GM23338 (cell line): ENCODE measurements at regions not wholly inside any gene's neighbourhood (a gene's known extent, or its start where the extent isn't known, plus 50 kb on each side); places are given as distances from the start of the nearest gene placed in this dataset.

Source experiments
- ATAC-seq: fragments of 200-7000 bp; cut with Tn5 transposase; 3 replicates; pipeline ENCODE4 v1.9.1; 2020
- DNase-seq: peaks from one replicate; pipeline ENCODE4 v3.0.0-alpha.2; 2015; ENCODE audit warnings: low spot score
- H2AFZ ChIP-seq: fragments of 200-600 bp; sonication (generic); 2 replicates; pipeline ENCODE4 v1.8.0; 2016; ENCODE audit warnings: antibody characterized with exemption, mild to moderate bottlenecking, moderate library complexity
- H3F3A ChIP-seq: fragments of 200-600 bp; sonication (generic); replicated peaks from 2 replicates; pipeline ENCODE4 v1.8.0; 2017; ENCODE audit warnings: antibody characterized with exemption, mixed run types, low read depth
- H3K27ac ChIP-seq: fragments of 200-600 bp; sonication (generic); 2 replicates; pipeline ENCODE4 v1.6.1; 2016; ENCODE audit warnings: low read depth
- H3K27me3 ChIP-seq: fragments of 200-600 bp; sonication (generic); 2 replicates; pipeline ENCODE4 v1.8.0; 2016; ENCODE audit warnings: mild to moderate bottlenecking, mixed run types, moderate library complexity; ENCODE audit not compliant: insufficient read depth
- H3K36me3 ChIP-seq: fragments of 200-600 bp; sonication (generic); 2 replicates; pipeline ENCODE4 v1.8.0; 2016; ENCODE audit warnings: mild to moderate bottlenecking; ENCODE audit not compliant: insufficient read depth
- H3K4me1 ChIP-seq: fragments of 200-600 bp; sonication (generic); 2 replicates; pipeline ENCODE4 v1.8.0; 2016; ENCODE audit warnings: mild to moderate bottlenecking, moderate library complexity; ENCODE audit not compliant: insufficient read depth
- H3K4me2 ChIP-seq: fragments of 200-600 bp; sonication (generic); 2 replicates; pipeline ENCODE4 v1.7.1; 2017; ENCODE audit warnings: mixed run types
- H3K4me3 ChIP-seq: fragments of 200-600 bp; sonication (generic); 2 replicates; pipeline ENCODE4 v1.6.1; 2016; ENCODE audit warnings: mixed run types
- H3K79me2 ChIP-seq: fragments of 200-600 bp; sonication (generic); replicated peaks from 2 replicates; pipeline ENCODE4 v1.8.0; 2017; ENCODE audit warnings: mild to moderate bottlenecking; ENCODE audit not compliant: insufficient read depth
- H3K9me2 ChIP-seq: fragments of 200-600 bp; sonication (generic); 2 replicates; pipeline ENCODE4 v1.8.0; 2017; ENCODE audit not compliant: insufficient read depth
- H4K20me1 ChIP-seq: fragments of 200-600 bp; sonication (generic); replicated peaks from 2 replicates; pipeline ENCODE4 v1.8.0; 2017; ENCODE audit warnings: mild to moderate bottlenecking; ENCODE audit not compliant: insufficient read depth
- H3K27ac Mint-ChIP-seq: 2 replicates; pipeline ENCODE4 v1.8.0; 2020; ENCODE audit warnings: inconsistent platforms, mild to moderate bottlenecking, moderate library complexity, mixed read lengths
- H3K27me3 Mint-ChIP-seq: 3 replicates; pipeline ENCODE4 v1.8.0; 2022; ENCODE audit warnings: low read depth, mild to moderate bottlenecking, moderate library complexity, mixed read lengths, inconsistent platforms; ENCODE audit not compliant: insufficient read depth, poor library complexity
- H3K36me3 Mint-ChIP-seq: 3 replicates; pipeline ENCODE4 v1.8.0; 2021; ENCODE audit warnings: low read depth, mild to moderate bottlenecking, inconsistent platforms, moderate library complexity, mixed read lengths
- H3K4me1 Mint-ChIP-seq: 3 replicates; pipeline ENCODE4 v1.8.0; 2020; ENCODE audit warnings: mild to moderate bottlenecking, inconsistent platforms, mixed read lengths
- H3K4me3 Mint-ChIP-seq: 3 replicates; pipeline ENCODE4 v1.8.0; 2021; ENCODE audit warnings: moderate library complexity, mild to moderate bottlenecking, inconsistent platforms, mixed read lengths
- H3K9me3 Mint-ChIP-seq: 3 replicates; pipeline ENCODE4 v1.8.0; 2020; ENCODE audit warnings: moderate library complexity, mild to moderate bottlenecking, inconsistent platforms, mixed read lengths
- CTCF ChIP-seq, 2 experiments: fragments of 200-600 bp in 1 of 2; sonication (generic) in 1 of 2; conservative IDR thresholded peaks; 2 replicates each; pipeline versions ENCODE4 v1.5.1 to v1.6.1; 2016 to 2017; ENCODE audit warnings: antibody characterized with exemption in 2 of 2, low read depth in 2 of 2, mild to moderate bottlenecking in 2 of 2, moderate library complexity in 1 of 2
- ETS1 ChIP-seq: IDR thresholded peaks from 2 replicates; pipeline ENCODE4 v1.6.1; 2016; ENCODE audit warnings: antibody characterized with exemption
- EZH2 ChIP-seq: fragments of 200-600 bp; sonication (generic); IDR thresholded peaks from one replicate; pipeline ENCODE4 v1.8.0; 2017; ENCODE audit warnings: antibody characterized with exemption, mild to moderate bottlenecking, low read depth; ENCODE audit not compliant: unreplicated experiment
- EZH2phosphoT487 ChIP-seq: fragments of 200-600 bp; sonication (generic); IDR thresholded peaks from one replicate; pipeline ENCODE4 v1.8.1; 2018; ENCODE audit warnings: antibody characterized with exemption; ENCODE audit not compliant: unreplicated experiment
- JUNB ChIP-seq: IDR thresholded peaks from one replicate; pipeline ENCODE4 v1.6.1; 2016; ENCODE audit warnings: antibody characterized with exemption; ENCODE audit not compliant: unreplicated experiment
- POLR2AphosphoS5 ChIP-seq: IDR thresholded peaks from 2 replicates; pipeline ENCODE4 v1.6.1; 2016; ENCODE audit warnings: antibody characterized with exemption, low read depth
- REST ChIP-seq: IDR thresholded peaks from one replicate; pipeline ENCODE4 v1.6.1; 2018; ENCODE audit warnings: antibody characterized with exemption; ENCODE audit not compliant: unreplicated experiment
- ZNF114 ChIP-seq: fragments of 250-450 bp; sonication (Bioruptor Pico); IDR thresholded peaks from 2 replicates; pipeline ENCODE4 v1.5.0; 2020; ENCODE audit warnings: mild to moderate bottlenecking, moderate library complexity
- ZNF331 ChIP-seq: fragments of 250-450 bp; sonication (Bioruptor Pico); IDR thresholded peaks from 2 replicates; pipeline ENCODE4 v1.5.0; 2020; ENCODE audit warnings: low read depth, mild to moderate bottlenecking, moderate library complexity
- TF ChIP-seq, protein P1 (sequence below): fragments of 250-450 bp; sonication (Bioruptor Pico); IDR thresholded peaks from 2 replicates; pipeline ENCODE4 v1.5.0; 2020; ENCODE audit warnings: mild to moderate bottlenecking, moderate library complexity

GRCh38 chr9:129313331-129313955 lies 135.4 kb upstream of the IER5L start (continued):
- TF ChIP-seq, protein P1, sequence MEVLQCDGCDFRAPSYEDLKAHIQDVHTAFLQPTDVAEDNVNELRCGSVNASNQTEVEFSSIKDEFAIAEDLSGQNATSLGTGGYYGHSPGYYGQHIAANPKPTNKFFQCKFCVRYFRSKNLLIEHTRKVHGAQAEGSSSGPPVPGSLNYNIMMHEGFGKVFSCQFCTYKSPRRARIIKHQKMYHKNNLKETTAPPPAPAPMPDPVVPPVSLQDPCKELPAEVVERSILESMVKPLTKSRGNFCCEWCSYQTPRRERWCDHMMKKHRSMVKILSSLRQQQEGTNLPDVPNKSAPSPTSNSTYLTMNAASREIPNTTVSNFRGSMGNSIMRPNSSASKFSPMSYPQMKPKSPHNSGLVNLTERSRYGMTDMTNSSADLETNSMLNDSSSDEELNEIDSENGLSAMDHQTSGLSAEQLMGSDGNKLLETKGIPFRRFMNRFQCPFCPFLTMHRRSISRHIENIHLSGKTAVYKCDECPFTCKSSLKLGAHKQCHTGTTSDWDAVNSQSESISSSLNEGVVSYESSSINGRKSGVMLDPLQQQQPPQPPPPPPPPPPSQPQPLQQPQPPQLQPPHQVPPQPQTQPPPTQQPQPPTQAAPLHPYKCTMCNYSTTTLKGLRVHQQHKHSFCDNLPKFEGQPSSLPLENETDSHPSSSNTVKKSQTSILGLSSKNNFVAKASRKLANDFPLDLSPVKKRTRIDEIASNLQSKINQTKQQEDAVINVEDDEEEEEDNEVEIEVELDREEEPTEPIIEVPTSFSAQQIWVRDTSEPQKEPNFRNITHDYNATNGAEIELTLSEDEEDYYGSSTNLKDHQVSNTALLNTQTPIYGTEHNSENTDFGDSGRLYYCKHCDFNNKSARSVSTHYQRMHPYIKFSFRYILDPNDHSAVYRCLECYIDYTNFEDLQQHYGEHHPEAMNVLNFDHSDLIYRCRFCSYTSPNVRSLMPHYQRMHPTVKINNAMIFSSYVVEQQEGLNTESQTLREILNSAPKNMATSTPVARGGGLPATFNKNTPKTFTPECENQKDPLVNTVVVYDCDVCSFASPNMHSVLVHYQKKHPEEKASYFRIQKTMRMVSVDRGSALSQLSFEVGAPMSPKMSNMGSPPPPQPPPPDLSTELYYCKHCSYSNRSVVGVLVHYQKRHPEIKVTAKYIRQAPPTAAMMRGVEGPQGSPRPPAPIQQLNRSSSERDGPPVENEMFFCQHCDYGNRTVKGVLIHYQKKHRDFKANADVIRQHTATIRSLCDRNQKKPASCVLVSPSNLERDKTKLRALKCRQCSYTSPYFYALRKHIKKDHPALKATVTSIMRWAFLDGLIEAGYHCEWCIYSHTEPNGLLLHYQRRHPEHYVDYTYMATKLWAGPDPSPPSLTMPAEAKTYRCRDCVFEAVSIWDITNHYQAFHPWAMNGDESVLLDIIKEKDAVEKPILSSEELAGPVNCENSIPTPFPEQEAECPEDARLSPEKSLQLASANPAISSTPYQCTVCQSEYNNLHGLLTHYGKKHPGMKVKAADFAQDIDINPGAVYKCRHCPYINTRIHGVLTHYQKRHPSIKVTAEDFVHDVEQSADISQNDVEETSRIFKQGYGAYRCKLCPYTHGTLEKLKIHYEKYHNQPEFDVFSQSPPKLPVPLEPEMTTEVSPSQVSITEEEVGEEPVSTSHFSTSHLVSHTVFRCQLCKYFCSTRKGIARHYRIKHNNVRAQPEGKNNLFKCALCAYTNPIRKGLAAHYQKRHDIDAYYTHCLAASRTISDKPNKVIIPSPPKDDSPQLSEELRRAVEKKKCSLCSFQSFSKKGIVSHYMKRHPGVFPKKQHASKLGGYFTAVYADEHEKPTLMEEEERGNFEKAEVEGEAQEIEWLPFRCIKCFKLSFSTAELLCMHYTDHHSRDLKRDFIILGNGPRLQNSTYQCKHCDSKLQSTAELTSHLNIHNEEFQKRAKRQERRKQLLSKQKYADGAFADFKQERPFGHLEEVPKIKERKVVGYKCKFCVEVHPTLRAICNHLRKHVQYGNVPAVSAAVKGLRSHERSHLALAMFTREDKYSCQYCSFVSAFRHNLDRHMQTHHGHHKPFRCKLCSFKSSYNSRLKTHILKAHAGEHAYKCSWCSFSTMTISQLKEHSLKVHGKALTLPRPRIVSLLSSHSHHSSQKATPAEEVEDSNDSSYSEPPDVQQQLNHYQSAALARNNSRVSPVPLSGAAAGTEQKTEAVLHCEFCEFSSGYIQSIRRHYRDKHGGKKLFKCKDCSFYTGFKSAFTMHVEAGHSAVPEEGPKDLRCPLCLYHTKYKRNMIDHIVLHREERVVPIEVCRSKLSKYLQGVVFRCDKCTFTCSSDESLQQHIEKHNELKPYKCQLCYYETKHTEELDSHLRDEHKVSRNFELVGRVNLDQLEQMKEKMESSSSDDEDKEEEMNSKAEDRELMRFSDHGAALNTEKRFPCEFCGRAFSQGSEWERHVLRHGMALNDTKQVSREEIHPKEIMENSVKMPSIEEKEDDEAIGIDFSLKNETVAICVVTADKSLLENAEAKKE: no peak

DNA sequence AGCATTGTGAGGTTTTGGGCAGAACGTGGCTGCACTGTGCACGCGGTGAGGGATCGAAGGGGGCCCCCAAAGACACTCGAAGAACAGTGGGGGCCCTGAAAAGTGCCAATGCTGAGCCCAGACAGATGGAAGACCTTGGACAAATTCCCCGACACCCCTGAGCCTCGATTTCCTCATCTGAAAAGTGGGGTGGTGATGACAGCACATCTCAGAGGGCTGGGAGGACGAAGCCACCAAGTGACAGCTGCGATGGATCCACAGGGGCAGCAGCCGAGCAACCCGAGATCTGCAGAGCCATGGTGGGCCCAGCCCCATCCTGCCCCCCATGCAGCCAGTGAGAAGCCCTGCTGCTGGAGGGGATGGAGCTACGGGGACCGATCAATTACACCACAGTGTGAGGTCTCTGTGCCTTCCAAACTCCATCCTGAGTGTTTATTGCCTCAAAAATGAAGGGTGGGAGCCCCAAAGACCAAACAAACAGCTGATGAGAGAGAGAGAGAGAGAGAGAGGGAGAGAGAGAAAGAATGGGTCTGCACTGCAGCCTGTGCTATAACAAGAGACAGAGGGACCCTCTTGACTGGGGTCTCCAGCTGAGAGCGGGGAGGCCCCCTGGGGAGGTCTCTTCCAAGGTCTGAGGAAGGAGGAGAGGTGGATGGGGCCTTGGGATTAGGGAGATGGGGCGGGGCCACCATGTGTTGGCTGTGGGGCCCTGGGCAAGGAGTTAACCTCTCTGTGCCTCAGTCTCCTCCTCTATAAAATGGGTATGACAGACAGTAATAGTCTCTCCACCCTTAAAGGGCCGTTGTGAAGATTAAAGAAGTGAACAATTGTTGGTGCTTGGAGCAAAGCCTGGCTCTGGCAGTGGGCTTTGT lies 134.4 kb upstream of the IER5L start:
- H3K4me2 ChIP-seq: no peak overlapping the region
- no peaks in the 10 kb centered on the region for H3K9me2 ChIP-seq
- no peak overlapping the region for H3K4me3 Mint-ChIP-seq
- no peak overlapping the region for H3K27ac Mint-ChIP-seq
- H3K4me1 Mint-ChIP-seq: peaks cover 5% of the 10 kb centered on the region
- H3F3A ChIP-seq: no peaks in the 10 kb centered on the region
- H3K36me3 ChIP-seq: no peaks in the 10 kb centered on the region
- H2AFZ ChIP-seq: no peak overlapping the region
- H3K9me3 Mint-ChIP-seq: peaks cover 6% of the 10 kb centered on the region
- H3K4me3 ChIP-seq: no peak overlapping the region
- no peaks in the 10 kb centered on the region for H4K20me1 ChIP-seq
- no peaks in the 10 kb centered on the region for H3K79me2 ChIP-seq
- no peaks in the 10 kb centered on the region for H3K27me3 ChIP-seq
- no peaks in the 10 kb centered on the region for H3K4me1 ChIP-seq
- H3K27ac ChIP-seq: no peak overlapping the region
- DNase-seq: no peak
- no peak for ATAC-seq
- H3K27me3 Mint-ChIP-seq: peaks cover 9% of the 10 kb centered on the region
- no peaks in the 10 kb centered on the region for H3K36me3 Mint-ChIP-seq
- no peak for TF ChIP-seq POLR2AphosphoS5
- no peak for TF ChIP-seq EZH2
- no peak for TF ChIP-seq CTCF (conservative IDR thresholded peaks at IDR 0.05; ENCODE audit: low read depth in 2 of 2)
- TF ChIP-seq EZH2phosphoT487: no peak
- TF ChIP-seq JUNB: no peak
- no peak for TF ChIP-seq REST
- no peak for TF ChIP-seq ZNF114 (CRISPR knock-in tag)
- no peak for TF ChIP-seq ETS1
- TF ChIP-seq ZNF331: no peak
